LNCaP clone FGC (cell line): ENCODE measurements at regions not wholly inside any gene's neighbourhood (a gene's known extent, or its start where the extent isn't known, plus 50 kb on each side); places are given as distances from the start of the nearest gene placed in this dataset.

ENCODE experiments used
- DNase-seq: peaks from one replicate; pipeline ENCODE4 v3.0.0-alpha.2; 2011; ENCODE audit warnings: low read depth
- H3K4me3 ChIP-seq: 2 replicates; pipeline ENCODE4 v1.5.1; 2011; ENCODE audit warnings: mild to moderate bottlenecking, low read depth, low read length, control low read depth
- CTCF ChIP-seq: IDR thresholded peaks from 2 replicates; pipeline ENCODE4 v1.5.1; 2012; ENCODE audit warnings: mild to moderate bottlenecking; ENCODE audit not compliant: control insufficient read depth, insufficient read depth; ENCODE audit errors: extremely low read depth

- no peak overlapping the region for H3K4me3 ChIP-seq
- TF ChIP-seq CTCF = no peak
- DNase-seq = no peak
Measured at GRCh38 chr3:35336601-35337000, 302.7 kb upstream of the ARPP21 start.

- no peak overlapping the region for H3K4me3 ChIP-seq
- no peak for DNase-seq
- TF ChIP-seq CTCF = no peak
Measured at GRCh38 chr3:35338186-35338585, 301.1 kb upstream of the ARPP21 start.

GRCh38 chr3:35380196-35380595, 259.1 kb upstream of the ARPP21 start:
- no peak for TF ChIP-seq CTCF
- H3K4me3 ChIP-seq = no peak overlapping the region
- DNase-seq = no peak

GRCh38 chr3:35383216-35383615, 256.1 kb upstream of the ARPP21 start:
- no peak for TF ChIP-seq CTCF
- no peak for DNase-seq
- no peak overlapping the region for H3K4me3 ChIP-seq

- no peak overlapping the region for H3K4me3 ChIP-seq
- DNase-seq = no peak
- TF ChIP-seq CTCF = no peak
Measured at GRCh38 chr3:35383719-35384555, 255.4 kb upstream of the ARPP21 start.

GRCh38 chr3:35385271-35385670, 254.1 kb upstream of the ARPP21 start:
- TF ChIP-seq CTCF = no peak
- no peak overlapping the region for H3K4me3 ChIP-seq
- no peak for DNase-seq

GRCh38 chr3:35389907-35390306, 249.4 kb upstream of the ARPP21 start:
- H3K4me3 ChIP-seq = no peak overlapping the region
- no peak for DNase-seq
- no peak for TF ChIP-seq CTCF
